ENCODE measurements at regions not wholly inside any gene's neighbourhood (a gene's known extent, or its start where the extent isn't known, plus 50 kb on each side); places are given as distances from the start of the nearest gene placed in this dataset.

DNA sequence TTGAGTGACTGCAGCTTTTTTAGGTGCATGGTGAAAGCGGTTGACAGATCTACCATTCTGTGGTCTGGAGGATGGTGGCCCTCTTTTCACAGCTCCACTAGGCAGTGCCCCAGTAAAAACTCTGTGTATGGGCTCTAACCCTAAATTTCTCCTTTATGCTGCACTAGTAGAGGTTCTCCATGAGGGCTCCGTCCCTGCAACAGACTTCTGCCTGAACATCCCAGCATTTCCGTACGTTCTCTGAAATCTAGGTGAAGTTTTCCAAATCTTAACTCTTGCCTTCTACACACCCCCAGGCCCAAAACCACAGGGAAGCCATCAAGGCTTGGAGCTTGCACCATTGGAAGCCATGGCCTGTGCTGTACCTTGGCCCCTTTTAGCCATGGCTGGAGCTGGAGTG, 1898.1 kb upstream of the NUDT12 start:
- TF ChIP-seq, protein P1, sequence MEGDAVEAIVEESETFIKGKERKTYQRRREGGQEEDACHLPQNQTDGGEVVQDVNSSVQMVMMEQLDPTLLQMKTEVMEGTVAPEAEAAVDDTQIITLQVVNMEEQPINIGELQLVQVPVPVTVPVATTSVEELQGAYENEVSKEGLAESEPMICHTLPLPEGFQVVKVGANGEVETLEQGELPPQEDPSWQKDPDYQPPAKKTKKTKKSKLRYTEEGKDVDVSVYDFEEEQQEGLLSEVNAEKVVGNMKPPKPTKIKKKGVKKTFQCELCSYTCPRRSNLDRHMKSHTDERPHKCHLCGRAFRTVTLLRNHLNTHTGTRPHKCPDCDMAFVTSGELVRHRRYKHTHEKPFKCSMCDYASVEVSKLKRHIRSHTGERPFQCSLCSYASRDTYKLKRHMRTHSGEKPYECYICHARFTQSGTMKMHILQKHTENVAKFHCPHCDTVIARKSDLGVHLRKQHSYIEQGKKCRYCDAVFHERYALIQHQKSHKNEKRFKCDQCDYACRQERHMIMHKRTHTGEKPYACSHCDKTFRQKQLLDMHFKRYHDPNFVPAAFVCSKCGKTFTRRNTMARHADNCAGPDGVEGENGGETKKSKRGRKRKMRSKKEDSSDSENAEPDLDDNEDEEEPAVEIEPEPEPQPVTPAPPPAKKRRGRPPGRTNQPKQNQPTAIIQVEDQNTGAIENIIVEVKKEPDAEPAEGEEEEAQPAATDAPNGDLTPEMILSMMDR (IDR thresholded peaks at IDR 0.05; ENCODE audit: unreplicated experiment), result no peak
- DNase-seq (ENCODE audit: unreplicated experiment), result no peak
- ChIA-PET POLR2A (no interaction called here), CTCF (no interaction called here)
- Mint-ChIP-seq H3K4me1 (ENCODE audit: insufficient read depth, unreplicated experiment) (no peaks in the 10 kb centered on the region), H3K9me3 (ENCODE audit: unreplicated experiment) (peaks cover 24% of the 10 kb centered on the region), H3K36me3 (ENCODE audit: insufficient read depth, unreplicated experiment) (no peaks in the 10 kb centered on the region), H3K27me3 (ENCODE audit: insufficient read depth, unreplicated experiment) (no peaks in the 10 kb centered on the region), H3K27ac (ENCODE audit: low read depth, unreplicated experiment) (no peak overlapping the region), H3K4me3 (ENCODE audit: unreplicated experiment) (no peak overlapping the region)
- intact Hi-C loops (cut with micrococcal nuclease), result no loop called here
- BruUV-seq (replicated peaks), result no TSS peak

DNA sequence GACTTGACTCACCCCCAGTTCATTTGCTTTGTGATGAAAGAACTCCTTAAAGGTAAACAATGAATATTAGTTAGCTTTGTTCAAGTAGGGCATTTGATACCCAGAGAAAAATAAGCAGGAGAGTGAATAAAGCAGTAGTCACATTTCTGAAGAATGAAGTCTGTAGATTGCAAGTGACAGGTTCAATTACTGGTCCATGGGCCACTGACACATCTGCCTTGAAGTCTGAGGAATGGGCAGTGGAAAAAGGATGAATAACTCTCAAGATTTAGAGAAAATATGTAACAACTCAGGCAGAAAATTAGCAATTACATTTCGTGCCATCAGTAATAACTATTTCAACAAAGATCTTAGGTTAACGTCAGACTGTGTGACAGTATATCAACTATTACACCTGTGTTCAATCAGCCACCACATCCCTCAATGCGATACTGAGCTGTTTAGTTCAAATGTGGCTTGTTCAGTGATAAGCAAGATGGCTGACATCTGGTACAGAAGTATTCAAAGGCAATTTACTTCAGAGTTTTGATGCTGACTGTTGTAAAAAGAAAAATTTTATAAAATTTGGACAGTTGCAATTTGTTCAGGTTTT, 1890.7 kb upstream of the NUDT12 start:
- H3K9me3 Mint-ChIP-seq (ENCODE audit: unreplicated experiment), result peaks cover 7% of the 10 kb centered on the region
- no peaks in the 10 kb centered on the region for H3K4me1 Mint-ChIP-seq (ENCODE audit: insufficient read depth, unreplicated experiment)
- no peak for DNase-seq (ENCODE audit: unreplicated experiment)
- no peak overlapping the region for H3K4me3 Mint-ChIP-seq (ENCODE audit: unreplicated experiment)
- no peak overlapping the region for H3K27ac Mint-ChIP-seq (ENCODE audit: low read depth, unreplicated experiment)
- no peaks in the 10 kb centered on the region for H3K36me3 Mint-ChIP-seq (ENCODE audit: insufficient read depth, unreplicated experiment)
- BruUV-seq (replicated peaks), result no TSS peak
- POLR2A ChIA-PET, result no interaction called here
- H3K27me3 Mint-ChIP-seq (ENCODE audit: insufficient read depth, unreplicated experiment), result no peaks in the 10 kb centered on the region
- CTCF ChIA-PET, result no interaction called here
- TF ChIP-seq, protein P1 (IDR thresholded peaks at IDR 0.05; ENCODE audit: unreplicated experiment), result no peak
- intact Hi-C loops (cut with micrococcal nuclease), result no loop called here

DNA sequence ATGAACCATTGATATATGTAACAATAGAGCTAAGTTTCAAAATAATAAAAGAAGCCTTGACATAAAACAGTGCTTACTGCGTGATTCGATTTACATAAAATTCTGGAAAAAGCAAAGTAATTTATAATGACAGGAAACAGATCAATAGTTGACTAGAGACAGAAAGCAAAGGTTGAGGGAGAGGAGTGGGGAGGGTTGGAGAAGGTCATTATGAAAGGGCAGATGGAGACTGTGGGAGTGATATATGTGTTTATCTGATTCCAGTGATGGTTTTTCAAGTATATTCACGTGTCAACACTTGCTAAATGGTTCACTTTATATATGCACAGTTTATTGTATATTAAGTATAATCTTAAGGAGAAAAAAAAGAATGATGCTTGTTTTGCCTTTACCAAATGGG, 1885.7 kb upstream of the NUDT12 start:
- ChIA-PET CTCF (no interaction called here), POLR2A (no interaction called here)
- Mint-ChIP-seq H3K27me3 (ENCODE audit: insufficient read depth, unreplicated experiment) (no peaks in the 10 kb centered on the region), H3K36me3 (ENCODE audit: insufficient read depth, unreplicated experiment) (no peaks in the 10 kb centered on the region), H3K4me1 (ENCODE audit: insufficient read depth, unreplicated experiment) (no peaks in the 10 kb centered on the region), H3K27ac (ENCODE audit: low read depth, unreplicated experiment) (no peak overlapping the region), H3K9me3 (ENCODE audit: unreplicated experiment) (peaks cover 15% of the 10 kb centered on the region), H3K4me3 (ENCODE audit: unreplicated experiment) (no peak overlapping the region)
- TF ChIP-seq, protein P1 (IDR thresholded peaks at IDR 0.05; ENCODE audit: unreplicated experiment), result no peak
- DNase-seq (ENCODE audit: unreplicated experiment), result no peak
- intact Hi-C loops (cut with micrococcal nuclease), result no loop called here
- no TSS peak for BruUV-seq (replicated peaks)

DNA sequence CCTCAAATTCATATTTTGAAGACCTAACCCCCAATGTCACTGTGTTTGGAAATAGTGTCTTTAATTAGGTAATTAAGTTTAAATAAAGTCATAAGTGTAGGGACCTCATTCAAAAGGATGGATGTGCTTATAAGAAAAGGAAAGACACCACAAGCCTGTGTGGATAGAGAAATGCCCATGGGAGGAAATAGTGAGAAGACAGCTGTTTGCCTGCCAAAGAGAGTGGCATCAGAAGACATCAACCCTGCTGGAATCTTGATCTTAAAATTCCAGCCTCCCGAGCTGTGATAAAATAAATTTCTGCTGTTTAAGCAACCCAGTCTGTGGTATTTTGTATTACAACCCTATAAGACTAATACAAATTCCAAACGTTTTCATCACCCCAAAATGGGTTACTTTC, 1867.9 kb upstream of the NUDT12 start:
- no peaks in the 10 kb centered on the region for H3K36me3 Mint-ChIP-seq (ENCODE audit: insufficient read depth, unreplicated experiment)
- H3K9me3 Mint-ChIP-seq (ENCODE audit: unreplicated experiment), result no peaks in the 10 kb centered on the region
- H3K4me1 Mint-ChIP-seq (ENCODE audit: insufficient read depth, unreplicated experiment), result no peaks in the 10 kb centered on the region
- H3K4me3 Mint-ChIP-seq (ENCODE audit: unreplicated experiment), result no peak overlapping the region
- BruUV-seq (replicated peaks), result no TSS peak
- CTCF ChIA-PET, result no interaction called here
- no peak for DNase-seq (ENCODE audit: unreplicated experiment)
- intact Hi-C loops (cut with micrococcal nuclease), result no loop called here
- no peak overlapping the region for H3K27ac Mint-ChIP-seq (ENCODE audit: low read depth, unreplicated experiment)
- no peaks in the 10 kb centered on the region for H3K27me3 Mint-ChIP-seq (ENCODE audit: insufficient read depth, unreplicated experiment)
- TF ChIP-seq, protein P1 (IDR thresholded peaks at IDR 0.05; ENCODE audit: unreplicated experiment), result no peak
- POLR2A ChIA-PET, result no interaction called here

Data from MCF 10A (cell line).